LNCaP clone FGC (cell line): ENCODE measurements at regions not wholly inside any gene's neighbourhood (a gene's known extent, or its start where the extent isn't known, plus 50 kb on each side); places are given as distances from the start of the nearest gene placed in this dataset.

Source experiments
- DNase-seq: peaks from one replicate; pipeline ENCODE4 v3.0.0-alpha.2; 2011; ENCODE audit warnings: low read depth
- H3K4me3 ChIP-seq: 2 replicates; pipeline ENCODE4 v1.5.1; 2011; ENCODE audit warnings: mild to moderate bottlenecking, low read depth, low read length, control low read depth
- TF ChIP-seq, protein P1 (sequence below): IDR thresholded peaks from 2 replicates; pipeline ENCODE4 v1.5.1; 2012; ENCODE audit warnings: mild to moderate bottlenecking; ENCODE audit not compliant: control insufficient read depth, insufficient read depth; ENCODE audit errors: extremely low read depth

DNA sequence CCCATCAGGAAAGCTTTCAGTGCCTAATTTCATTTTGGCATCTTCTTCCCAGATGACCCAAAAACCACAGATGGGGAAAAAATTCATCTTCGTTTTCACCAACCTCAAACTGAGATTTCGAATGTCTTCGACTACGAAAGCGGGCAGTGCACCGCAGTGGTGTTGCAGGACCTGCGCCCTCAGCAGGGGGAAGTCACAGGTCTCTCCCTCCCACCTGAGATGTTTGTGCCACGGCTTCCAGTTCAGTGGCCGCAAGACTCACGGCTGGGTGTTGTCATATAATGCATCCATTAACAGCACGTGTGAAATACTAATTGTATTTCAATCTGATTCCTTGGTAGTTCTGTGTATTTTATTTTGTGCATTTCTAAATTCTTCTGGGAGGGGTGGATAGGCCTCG lies 66.2 kb upstream of the SALL3 start:
- no peak overlapping the region for H3K4me3 ChIP-seq
- TF ChIP-seq, protein P1, sequence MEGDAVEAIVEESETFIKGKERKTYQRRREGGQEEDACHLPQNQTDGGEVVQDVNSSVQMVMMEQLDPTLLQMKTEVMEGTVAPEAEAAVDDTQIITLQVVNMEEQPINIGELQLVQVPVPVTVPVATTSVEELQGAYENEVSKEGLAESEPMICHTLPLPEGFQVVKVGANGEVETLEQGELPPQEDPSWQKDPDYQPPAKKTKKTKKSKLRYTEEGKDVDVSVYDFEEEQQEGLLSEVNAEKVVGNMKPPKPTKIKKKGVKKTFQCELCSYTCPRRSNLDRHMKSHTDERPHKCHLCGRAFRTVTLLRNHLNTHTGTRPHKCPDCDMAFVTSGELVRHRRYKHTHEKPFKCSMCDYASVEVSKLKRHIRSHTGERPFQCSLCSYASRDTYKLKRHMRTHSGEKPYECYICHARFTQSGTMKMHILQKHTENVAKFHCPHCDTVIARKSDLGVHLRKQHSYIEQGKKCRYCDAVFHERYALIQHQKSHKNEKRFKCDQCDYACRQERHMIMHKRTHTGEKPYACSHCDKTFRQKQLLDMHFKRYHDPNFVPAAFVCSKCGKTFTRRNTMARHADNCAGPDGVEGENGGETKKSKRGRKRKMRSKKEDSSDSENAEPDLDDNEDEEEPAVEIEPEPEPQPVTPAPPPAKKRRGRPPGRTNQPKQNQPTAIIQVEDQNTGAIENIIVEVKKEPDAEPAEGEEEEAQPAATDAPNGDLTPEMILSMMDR, result no peak
- no peak for DNase-seq

DNA sequence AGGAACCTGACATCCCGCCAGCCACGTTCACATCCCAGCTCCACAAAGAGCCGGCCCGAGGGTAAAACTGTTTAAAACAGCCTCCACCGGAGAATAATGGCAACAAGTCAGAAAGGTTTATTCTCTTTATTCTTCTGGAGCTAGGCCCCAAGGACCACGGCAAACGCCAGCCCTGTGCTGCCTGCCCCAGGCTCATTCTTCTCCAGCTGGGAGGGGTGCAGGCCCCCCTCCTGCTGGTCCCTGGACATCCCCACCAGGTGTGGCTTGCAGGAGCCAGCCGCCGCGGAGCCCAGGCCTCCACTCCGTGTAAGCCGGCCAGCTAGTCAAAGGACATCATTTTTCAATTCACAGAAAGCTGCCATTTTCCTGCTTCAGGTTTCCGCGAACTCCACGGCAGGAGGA lies 65.8 kb upstream of the SALL3 start:
- no peak overlapping the region for H3K4me3 ChIP-seq
- DNase-seq, result no peak
- TF ChIP-seq, protein P1, result no peak

DNA sequence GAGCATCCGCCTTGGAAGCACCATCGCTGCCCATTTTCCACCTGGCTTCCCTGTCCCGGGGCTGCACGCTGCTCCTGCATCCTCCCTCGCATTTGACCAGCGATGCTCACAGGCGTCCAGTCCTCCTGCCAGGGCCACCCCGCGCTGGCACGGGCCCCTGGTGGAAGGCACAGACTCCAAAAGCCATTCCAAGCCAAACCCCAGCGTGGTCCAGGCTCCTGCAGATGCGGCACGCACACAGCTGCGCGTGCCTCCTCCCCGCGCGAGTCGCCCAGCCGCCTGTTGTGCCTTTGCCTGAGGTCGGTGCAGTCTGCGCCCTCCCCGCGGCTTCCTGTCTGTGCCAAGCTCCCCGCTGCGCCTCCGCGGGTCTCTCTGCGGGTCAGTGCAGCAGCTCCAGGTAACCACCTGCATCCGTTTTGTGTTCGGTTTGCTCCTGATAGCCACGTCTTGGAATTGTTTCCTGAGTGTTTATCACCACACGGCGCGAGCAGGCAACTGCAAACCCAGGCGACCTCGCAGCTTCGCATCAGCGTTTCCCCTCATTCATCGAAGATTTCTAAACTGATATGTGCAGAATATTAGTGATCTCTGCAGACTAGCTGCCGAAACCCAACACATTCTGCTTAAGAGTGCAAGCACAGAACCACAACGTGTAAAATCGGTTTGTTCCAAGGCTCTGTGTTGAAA lies 65.2 kb upstream of the SALL3 start:
- H3K4me3 ChIP-seq, result no peak overlapping the region
- DNase-seq, result no peak
- TF ChIP-seq, protein P1, result no peak

DNA sequence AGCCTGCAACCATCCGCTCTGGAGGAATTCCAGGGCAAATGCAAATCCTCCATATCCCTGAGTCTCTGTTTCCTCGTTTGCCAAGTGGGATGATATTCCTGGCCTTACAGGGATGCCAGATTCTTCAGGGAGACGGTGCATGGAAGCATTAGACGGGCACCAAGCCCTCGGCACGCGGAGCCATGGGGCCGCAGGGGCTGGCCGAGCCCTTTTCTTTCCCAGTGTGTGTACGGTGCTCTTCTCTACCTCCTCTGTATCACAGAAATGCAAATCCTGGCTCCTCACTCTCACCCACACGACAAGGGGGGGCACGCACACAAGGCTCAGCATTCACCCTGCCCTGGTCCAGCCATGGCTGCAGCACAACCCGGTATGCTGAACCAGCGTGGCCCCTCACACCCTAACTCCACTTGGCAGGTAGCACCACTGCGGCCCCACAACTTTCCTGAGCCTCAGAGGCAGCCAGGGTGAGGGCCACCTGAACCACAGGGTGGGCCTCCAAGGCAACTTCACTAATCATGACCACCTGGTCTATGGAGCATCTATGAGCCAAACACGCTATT lies 64.1 kb upstream of the SALL3 start:
- DNase-seq, result no peak
- TF ChIP-seq, protein P1, result no peak
- no peak overlapping the region for H3K4me3 ChIP-seq

DNA sequence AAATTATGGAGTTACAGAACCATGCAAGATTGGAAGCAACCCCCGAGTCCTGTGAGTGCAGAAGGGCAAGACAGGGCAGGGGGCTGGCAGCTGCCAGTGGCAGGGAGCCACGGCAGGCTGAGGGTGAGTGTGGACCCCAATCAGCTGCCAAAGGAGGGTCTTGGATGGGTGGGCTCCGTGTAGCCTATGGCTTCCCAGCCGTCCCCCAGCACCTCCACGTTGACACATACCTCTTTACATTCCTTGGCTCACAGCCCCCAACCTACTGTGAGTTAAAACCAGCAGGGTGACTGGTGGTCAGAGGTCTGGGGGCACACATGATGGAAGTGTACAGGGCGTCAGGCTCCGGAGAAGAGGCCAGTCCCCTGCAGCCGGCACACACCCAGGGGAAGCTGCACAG lies 60.9 kb upstream of the SALL3 start:
- no peak overlapping the region for H3K4me3 ChIP-seq
- TF ChIP-seq, protein P1, result no peak
- DNase-seq, result no peak

DNA sequence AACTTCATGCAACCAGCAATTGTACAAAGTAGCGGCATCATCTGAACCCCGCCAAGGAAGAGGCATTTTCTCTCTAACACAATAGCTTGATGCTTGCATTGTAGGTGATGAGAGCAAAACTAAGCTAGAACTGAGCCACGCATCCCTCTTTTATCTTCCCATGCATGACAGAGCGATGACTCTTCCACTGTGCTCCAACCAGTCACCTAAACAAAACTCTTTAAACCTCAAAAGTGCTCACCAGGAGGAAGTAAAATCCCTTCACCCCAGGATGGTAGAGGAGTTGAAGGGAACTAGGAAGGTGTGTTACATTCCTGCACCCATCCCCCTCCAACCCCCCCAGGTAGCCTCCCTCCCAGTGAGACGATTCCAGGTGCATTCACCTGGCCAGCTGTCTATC lies 59.7 kb upstream of the SALL3 start:
- TF ChIP-seq, protein P1, result no peak
- H3K4me3 ChIP-seq, result no peak overlapping the region
- no peak for DNase-seq
